HG03103 (cell line): ENCODE measurements at regions not wholly inside any gene's neighbourhood (a gene's known extent, or its start where the extent isn't known, plus 50 kb on each side); places are given as distances from the start of the nearest gene placed in this dataset.

Experiments
- ATAC-seq: cut with Tn5 transposase; IDR thresholded peaks from one replicate; pipeline ENCODE4 v1.9.1; 2021; ENCODE audit warnings: low read depth; ENCODE audit not compliant: unreplicated experiment

GRCh38 chr1:208509072-208509471, 264.9 kb upstream of the PLXNA2 start:
- no peak for ATAC-seq

DNA sequence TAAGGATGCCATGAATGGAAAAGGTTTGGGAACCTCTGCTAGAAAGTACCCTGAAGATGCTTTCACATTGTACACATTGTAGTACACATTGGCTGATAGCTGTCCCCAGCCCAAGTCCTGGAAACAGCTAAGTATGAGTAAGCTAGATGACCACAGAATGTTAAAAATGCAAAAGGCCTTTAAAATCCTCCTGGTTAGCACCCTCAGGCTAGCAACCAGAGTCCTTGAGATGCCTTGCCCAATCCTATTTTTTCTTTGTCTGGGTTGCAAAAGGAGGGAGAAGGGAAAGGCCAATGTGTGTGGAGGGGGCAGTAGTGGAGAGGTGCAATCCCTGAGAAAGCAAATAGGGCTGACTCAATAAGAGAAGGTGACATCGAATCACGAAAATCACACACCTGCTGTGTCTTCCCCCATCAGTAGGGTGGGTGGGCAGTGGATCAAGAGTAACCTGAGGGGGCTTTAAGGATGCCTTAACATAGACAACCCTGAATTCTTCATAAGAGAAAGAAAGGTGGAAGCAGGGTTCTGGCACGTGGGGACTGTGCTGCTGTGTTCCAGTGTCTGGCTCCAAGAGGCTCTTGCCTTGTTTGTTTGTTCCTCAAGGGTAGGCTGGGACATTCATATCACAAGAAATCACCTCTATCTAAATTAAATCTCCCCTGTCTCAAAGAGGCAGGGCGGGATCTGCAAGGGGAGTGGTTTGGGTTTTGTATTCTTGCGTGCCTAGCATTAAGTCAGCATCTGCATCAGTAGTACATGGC, 266.2 kb upstream of the PLXNA2 start:
- no peak for ATAC-seq

DNA sequence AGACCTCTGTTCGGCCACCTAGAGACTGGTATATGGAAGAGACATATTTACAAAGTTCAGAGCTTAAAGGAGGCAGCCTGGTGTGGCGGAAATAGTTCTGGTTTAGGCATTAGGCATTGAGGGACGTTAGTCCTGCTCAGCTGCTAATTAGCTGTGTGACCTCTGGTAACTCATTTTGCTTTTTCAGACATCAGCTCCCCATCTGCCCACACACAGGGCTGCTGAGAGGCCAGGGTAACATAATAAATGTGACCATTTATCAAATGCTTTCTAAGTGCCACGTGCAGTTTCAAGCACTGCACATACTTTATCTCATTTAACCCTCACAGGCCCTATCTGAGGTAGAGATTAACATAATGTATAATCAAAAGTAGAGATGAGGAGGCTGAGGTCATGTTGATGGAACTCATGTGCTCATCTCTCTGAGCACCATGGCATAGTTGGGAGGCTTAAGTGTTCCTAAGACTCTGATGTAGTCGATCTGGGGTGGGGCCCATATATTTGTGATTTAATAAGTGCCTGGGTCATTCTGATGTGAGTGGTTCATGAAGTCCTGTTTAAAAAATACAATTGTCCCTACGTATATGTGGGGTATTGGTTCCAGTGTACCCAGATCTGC, 267.2 kb upstream of the PLXNA2 start:
- ATAC-seq, result no peak

DNA sequence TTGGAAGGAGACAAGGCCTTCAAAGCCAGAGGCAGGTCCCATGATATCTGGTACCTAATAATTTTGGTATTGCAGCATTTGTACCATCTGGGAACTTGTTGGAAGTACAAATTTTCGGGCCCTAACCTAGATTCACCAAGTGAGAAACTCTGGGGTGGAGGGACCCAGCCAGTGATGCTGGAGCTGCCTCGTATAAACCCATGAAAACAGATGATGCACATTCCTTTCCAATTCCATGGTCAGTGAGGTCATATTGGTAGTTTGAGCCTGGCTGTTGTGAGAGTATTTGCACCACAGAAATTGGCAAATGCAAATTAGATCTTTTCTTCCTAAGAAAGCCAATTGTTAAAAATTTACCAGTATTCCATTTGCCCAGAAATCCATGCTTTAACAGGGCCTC, 269.6 kb upstream of the PLXNA2 start:
- ATAC-seq, result no peak

- ATAC-seq, result no peak
Observed at GRCh38 chr1:208515129-208515528, 270.9 kb upstream of the PLXNA2 start.

DNA sequence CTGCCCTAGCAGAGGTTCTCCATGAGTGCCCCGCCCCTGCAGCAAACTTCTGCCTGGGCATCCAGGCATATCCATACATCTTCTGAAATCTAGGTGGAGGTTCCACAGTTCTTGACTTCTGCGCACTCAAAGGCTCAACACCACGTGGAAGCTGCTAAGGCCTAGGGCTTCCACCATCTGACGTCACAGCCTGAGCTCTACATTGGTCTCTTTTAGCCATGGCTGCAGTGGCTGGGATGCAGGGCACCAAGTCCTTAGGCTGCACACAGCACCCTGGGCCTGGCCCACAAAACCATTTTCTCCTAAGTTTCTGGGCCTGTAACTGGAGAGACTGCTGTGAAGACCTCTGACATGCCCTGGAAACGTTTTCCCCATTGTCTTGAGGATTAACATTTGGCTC, 272.6 kb upstream of the PLXNA2 start:
- no peak for ATAC-seq

DNA sequence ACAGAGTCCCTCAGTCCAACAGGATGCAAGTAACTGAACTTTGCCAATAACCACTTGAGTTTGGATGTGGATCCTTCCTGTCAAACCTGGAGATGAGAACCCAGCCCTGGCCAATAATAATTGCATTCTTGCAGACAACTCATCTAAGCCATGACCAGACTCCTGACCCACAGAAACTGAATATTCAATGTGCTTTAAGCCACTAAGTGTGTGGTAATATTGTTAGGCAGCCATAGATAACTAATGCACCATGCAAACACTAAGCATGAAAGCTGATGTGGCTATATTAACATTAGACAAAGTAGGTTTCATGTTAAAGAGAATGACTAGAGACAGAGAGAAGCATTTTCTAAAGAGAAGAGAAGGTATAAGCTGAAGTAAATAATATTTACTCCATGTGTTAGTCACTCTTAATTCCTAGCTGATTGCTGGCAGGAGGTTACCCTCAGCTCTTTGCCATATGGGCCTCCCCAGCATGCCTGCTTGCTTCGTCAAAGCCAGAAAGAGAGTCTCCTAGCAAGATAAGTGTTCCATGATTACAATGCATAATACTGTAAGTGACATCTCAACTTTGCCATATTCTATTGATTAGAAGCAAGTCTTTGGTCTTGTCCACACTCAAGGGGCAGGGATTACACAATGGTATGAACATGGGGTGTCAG, 276.4 kb upstream of the PLXNA2 start:
- no peak for ATAC-seq

DNA sequence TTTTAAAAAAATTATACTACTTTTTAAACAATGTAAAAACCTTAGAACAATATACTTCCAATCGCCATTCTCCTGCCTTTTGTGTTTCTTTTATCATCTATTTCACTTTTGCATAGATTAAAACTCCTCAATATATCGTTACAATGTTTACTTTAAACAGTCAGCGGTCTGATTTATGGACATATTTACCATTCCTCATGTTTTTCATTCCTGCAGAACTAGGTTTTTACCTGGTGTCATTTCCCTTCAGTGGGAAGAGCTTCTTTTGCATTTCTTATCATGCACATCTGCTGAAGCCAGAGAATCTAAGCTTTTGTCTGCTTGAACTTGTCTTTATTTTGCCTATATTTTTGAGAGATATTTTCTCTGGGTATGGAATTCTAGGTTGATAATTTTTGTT, 277.4 kb upstream of the PLXNA2 start:
- no peak for ATAC-seq

DNA sequence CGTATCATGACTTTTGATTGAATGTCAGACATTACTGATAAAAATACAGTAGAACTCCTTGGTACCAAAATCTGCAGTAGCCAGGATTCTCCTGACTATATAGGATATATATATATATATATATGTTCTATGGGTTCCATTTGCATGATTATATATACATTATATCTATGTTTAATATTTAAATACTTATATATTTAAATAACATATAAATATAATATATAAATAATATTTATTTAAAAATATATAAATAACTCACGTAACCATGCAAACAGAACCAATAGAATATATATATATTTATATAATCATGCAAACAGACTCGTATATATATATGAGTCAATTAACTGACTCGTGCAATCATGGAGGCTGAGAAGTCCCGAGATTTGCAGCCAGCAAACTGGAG, 278.8 kb upstream of the PLXNA2 start:
- ATAC-seq, result no peak

GRCh38 chr1:208524376-208524775, 280.2 kb upstream of the PLXNA2 start:
- ATAC-seq, result no peak

- ATAC-seq, result no peak
Observed at GRCh38 chr1:208524925-208525324, 280.7 kb upstream of the PLXNA2 start.

DNA sequence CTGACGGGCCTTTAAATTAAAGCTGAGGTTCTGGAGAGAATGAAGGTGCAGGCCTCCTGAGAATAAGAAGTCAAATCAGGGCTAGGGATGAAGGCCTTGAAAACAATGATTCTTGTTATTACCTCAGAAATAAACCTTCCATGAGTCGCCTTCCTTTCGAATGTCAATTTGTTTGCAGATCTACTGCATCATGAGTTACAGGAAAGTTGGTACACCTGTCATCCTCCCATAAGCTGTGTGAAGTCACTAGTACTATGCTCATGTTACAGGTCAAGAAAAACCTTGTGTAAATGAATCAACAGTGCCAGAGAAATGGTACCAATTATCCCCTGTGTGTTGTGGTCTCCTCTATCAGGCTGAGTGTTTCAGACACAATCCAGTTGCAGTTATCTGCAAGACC, 281.2 kb upstream of the PLXNA2 start:
- ATAC-seq, result no peak

DNA sequence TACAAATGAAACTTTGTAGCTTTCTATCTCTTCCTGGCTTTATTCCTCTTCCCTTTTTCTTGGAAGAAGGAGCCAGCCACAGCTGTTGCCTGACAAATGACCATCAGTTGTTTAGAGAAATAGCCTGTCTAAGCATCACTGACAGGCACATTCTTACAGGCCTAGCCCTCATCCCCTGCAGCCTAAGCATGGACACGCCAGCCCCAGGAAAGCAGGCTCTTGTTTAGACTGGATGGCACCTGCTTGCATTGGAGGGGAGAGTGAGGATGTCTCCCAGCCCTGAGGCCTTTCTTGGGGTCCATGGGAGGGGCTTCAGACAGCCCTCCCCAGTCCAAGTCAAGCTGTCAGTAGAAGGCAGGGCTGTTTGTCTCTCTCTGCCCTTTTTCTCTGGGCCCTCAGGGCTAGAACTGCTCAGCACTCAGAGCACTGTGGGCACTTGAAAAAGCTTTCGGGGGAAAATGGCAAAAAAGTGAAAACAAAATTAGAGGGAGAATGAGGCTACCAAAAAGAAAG, 282.5 kb upstream of the PLXNA2 start:
- ATAC-seq, result no peak

DNA sequence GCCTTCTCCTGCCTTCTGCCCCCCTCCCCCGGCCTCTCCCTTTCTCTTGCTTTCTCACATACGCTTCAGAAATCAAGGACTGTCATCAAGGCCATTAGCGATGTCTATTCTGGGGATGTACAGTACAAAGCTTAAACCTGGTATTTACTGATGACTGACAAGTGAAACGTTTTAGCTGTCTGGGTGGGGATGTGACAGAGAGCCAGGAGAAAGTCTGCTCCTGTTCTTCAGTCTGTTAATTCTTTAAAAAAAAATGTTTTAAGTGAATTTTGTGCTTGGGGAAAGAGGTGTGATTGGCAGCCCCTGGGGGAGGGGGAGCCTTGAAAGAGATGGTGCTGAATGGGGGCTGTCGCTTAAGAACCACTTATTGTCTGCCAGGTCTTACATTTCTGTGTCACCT, 283.0 kb upstream of the PLXNA2 start:
- ATAC-seq, result no peak

GRCh38 chr1:208528578-208529240, 284.5 kb upstream of the PLXNA2 start:
- ATAC-seq, result no peak

DNA sequence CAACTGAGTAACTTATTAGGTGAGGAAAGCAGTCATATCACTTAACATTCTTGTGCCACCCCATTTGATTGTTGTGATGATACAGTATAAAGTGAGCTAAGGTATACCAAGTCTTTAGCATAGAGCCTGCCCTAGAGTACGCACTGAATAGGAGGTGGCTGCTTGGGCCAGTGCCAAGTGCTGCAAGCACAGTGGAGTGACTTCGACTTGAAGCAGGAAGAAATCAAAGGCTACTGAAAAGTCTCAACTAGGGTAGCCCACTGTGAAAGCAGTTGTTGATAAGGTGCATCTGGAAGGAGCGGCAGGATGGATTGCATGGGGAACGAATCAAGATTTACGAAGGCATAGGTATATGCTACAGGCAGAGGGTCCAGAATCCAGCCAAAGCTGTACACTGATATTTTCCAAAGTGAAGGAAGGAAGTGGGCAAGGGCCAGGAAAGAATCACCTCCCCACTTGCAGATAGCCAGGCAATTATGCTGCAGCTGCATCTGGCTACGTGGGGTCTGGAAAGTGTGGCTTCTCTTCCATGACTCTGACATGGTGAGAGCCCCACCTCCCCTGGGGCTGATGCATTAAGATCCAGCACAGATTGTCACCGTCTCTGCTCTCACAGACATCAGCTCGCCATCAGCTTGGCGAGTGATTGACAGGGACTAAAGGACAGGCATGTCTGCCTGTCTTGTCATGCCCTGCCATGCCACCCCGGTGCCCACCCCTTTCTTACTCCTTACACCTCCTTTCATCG, 287.0 kb upstream of the PLXNA2 start:
- ATAC-seq, result no peak

DNA sequence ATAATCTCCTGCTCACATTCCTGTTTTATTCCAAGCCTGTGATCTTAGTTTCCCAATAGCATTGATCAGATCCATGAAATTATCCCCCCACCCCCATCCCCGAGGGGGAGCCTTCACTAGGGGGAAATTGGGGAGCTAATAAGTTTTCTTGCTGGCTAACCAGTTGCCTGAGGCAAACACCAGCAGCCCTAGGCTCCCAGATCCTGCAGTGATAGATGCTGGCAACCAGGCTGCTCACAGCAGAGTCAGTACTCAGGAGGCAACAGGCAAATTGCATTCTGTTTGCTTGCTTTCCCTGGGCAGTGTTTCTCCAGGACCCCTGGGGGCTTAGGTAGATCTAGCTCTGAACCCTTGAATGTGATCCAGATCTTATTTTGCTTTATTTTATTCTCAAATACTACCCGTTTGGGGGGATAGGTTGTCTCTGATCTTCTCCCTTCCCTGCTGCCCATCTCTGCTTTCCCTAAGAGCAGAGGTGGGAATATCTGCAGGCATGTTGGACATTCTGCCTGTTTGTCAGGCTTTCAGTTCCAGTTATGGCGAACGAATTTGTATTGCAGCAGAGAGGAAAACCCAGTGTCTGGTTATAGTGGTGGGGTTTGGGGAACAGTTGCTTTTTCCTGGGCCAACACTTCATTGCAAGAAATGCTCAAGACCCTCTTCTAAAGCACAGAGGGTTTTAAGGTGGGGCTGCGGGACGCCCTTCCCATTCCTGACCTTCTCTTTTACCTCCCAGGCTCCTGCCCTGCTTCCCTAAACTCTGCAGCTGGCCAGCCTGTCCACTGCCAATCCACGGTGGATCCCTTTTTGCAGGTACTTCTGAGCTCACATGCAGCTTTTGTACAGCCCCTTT, 289.8 kb upstream of the PLXNA2 start:
- ATAC-seq, result no peak

- no peak for ATAC-seq
Observed at GRCh38 chr1:208534599-208534897, 290.4 kb upstream of the PLXNA2 start.

DNA sequence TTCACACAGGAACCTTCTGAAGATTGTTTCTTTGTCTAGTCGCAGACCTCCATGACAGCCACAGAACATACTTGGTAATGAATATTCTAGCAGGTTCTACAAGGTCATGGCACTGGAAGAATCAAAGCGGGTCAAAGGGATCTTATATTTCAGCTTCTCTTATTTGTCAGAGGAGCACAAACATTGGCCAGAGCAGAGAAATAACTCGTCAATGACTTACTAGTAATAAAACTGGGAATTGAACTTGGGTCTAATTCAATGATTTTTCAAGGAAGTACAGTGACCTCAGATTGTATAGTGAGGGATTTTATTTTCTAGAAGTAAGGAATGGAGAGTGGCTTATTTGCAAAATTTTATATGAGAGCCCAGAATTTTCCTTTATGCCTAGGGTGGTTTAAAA, 290.8 kb upstream of the PLXNA2 start:
- no peak for ATAC-seq

- ATAC-seq, result no peak
Observed at GRCh38 chr1:208535511-208535910, 291.3 kb upstream of the PLXNA2 start.
